HCT116 (cell line): ENCODE measurements at regions not wholly inside any gene's neighbourhood (a gene's known extent, or its start where the extent isn't known, plus 50 kb on each side); places are given as distances from the start of the nearest gene placed in this dataset.

ENCODE experiments used
- ATAC-seq: fragments of 200-7000 bp; cut with Tn5 transposase; 2 replicates; pipeline ENCODE4 v1.9.1; 2020; ENCODE audit warnings: mild to moderate bottlenecking, moderate library complexity
- BruUV-seq: library from RNA; stranded (reverse); fragments of 400-500 nt; replicated peaks from 2 replicates; lab custom pipeline; 2021; lab: Mats Ljungman, UMichigan
- CTCF ChIA-PET: fragments of 300-600 bp; sonication (Branson Sonifier 250); formaldehyde crosslinking; loops from one replicate; lab custom pipeline; 2021; ENCODE audit warnings: antibody characterized with exemption; lab: Charles Lee
- POLR2A ChIA-PET: fragments of 300-600, 350-600 bp; sonication (Branson Sonifier 250); formaldehyde crosslinking; loops from one replicate; lab custom pipeline; 2021; ENCODE audit warnings: antibody characterized with exemption; lab: Charles Lee
- RAD21 ChIA-PET, 2 experiments: fragments of 300-600 bp; sonication (Branson Sonifier 250); formaldehyde crosslinking; loops; one replicate each; lab custom pipeline; 2023; ENCODE audit warnings: low total read pairs in 2 of 2; ENCODE audit not compliant: uncharacterized antibody in 2 of 2, unreplicated experiment in 2 of 2, low non-redundant PET in 1 of 2; lab: Charles Lee
- DNase-seq: peaks from one replicate; pipeline ENCODE4 v3.0.0-alpha.2; 2010; ENCODE audit warnings: low read depth, low spot score
- H2AFZ ChIP-seq: fragments of 200-600 bp; shearing (Covaris generic), sonication (generic); 2 replicates; pipeline ENCODE4 v1.6.1; 2017; ENCODE audit warnings: low read depth, mixed run types, mixed read lengths, antibody characterized with exemption, low read length; ENCODE audit not compliant: poor library complexity, severe bottlenecking
- H3K27ac ChIP-seq: 2 replicates; pipeline ENCODE4 v1.5.1; 2012; ENCODE audit warnings: low read depth, low read length
- H3K27me3 ChIP-seq: fragments of 200-600 bp; sonication (generic); 2 replicates; pipeline ENCODE4 v1.6.1; 2016; ENCODE audit warnings: mixed run types, low read length, mixed read lengths; ENCODE audit not compliant: insufficient read depth
- H3K36me3 ChIP-seq, 2 experiments: fragments of 200-500 bp in 1 of 2; fragments of 200-600 bp in 1 of 2; sonication (Bioruptor generic) in 1 of 2; sonication (generic) in 1 of 2; 2 replicates each; pipeline versions ENCODE4 v1.5.1 to v1.6.1; 2014 to 2016; ENCODE audit warnings: low read length in 2 of 2, inconsistent platforms in 1 of 2, mixed read lengths in 1 of 2, mixed run types in 1 of 2; ENCODE audit not compliant: insufficient read depth in 2 of 2, control insufficient read depth in 1 of 2
- H3K4me1 ChIP-seq, 2 experiments: fragments of 200-600 bp in 1 of 2; sonication (generic) in 1 of 2; 2 replicates each; pipeline versions ENCODE4 v1.5.1 to v1.6.1; 2012 to 2017; ENCODE audit warnings: low read length in 2 of 2, inconsistent platforms in 1 of 2, mild to moderate bottlenecking in 1 of 2, mixed read lengths in 1 of 2, mixed run types in 1 of 2, moderate library complexity in 1 of 2; ENCODE audit not compliant: insufficient read depth in 2 of 2, control insufficient read depth in 1 of 2
- H3K4me2 ChIP-seq: fragments of 200-600 bp; sonication (generic); 2 replicates; pipeline ENCODE4 v1.6.1; 2017; ENCODE audit warnings: mixed run types, low read length, mixed read lengths
- H3K4me3 ChIP-seq, 2 experiments: fragments of 200-600 bp in 1 of 2; sonication (generic) in 1 of 2; replicated peaks in 1 of 2; 2 replicates each; pipeline ENCODE4 v1.5.1; 2011 to 2016; ENCODE audit warnings: low read length in 2 of 2, control low read depth in 1 of 2, low read depth in 1 of 2, mild to moderate bottlenecking in 1 of 2, mixed read lengths in 1 of 2, mixed run types in 1 of 2
- H3K79me2 ChIP-seq: fragments of 200-600 bp; sonication (generic); 2 replicates; pipeline ENCODE4 v1.6.1; 2017; ENCODE audit warnings: mild to moderate bottlenecking, mixed run types, low read length, moderate library complexity, mixed read lengths; ENCODE audit not compliant: insufficient read depth
- H3K9ac ChIP-seq: fragments of 200-600 bp; sonication (generic); 2 replicates; pipeline ENCODE4 v1.6.1; 2016; ENCODE audit warnings: low read length, mixed read lengths
- H3K9me2 ChIP-seq: fragments of 200-600 bp; sonication (generic), shearing (Covaris generic); 2 replicates; pipeline ENCODE4 v1.6.1; 2017; ENCODE audit warnings: mixed run types, mild to moderate bottlenecking, moderate library complexity; ENCODE audit not compliant: insufficient read depth
- H3K9me3 ChIP-seq, 2 experiments: fragments of 200-500 bp in 1 of 2; fragments of 200-600 bp in 1 of 2; sonication (Bioruptor generic) in 1 of 2; sonication (generic) in 1 of 2; 2 replicates each; pipeline ENCODE4 v1.6.1; 2014 to 2017; ENCODE audit warnings: low read length in 2 of 2, mixed read lengths in 2 of 2, inconsistent platforms in 1 of 2, low read depth in 1 of 2, mild to moderate bottlenecking in 1 of 2, mixed run types in 1 of 2, moderate library complexity in 1 of 2; ENCODE audit not compliant: control insufficient read depth in 1 of 2, insufficient read depth in 1 of 2
- H4K20me1 ChIP-seq: fragments of 200-600 bp; sonication (generic), shearing (Covaris generic); 2 replicates; pipeline ENCODE4 v1.6.1; 2017; ENCODE audit warnings: mixed run types, mild to moderate bottlenecking, moderate library complexity; ENCODE audit not compliant: insufficient read depth
- CTCF ChIP-seq, 3 experiments: fragments of 200-600 bp in 1 of 3; sonication (generic) in 1 of 3; IDR thresholded peaks in 2 of 3; conservative IDR thresholded peaks in 1 of 3; 2 replicates each; pipeline ENCODE4 v1.5.1; 2012 to 2017; ENCODE audit warnings: low read depth in 2 of 3, low read length in 2 of 3, antibody characterized with exemption in 1 of 3, borderline replicate concordance in 1 of 3, control low read depth in 1 of 3, mild to moderate bottlenecking in 1 of 3, mixed read lengths in 1 of 3, mixed run types in 1 of 3, moderate library complexity in 1 of 3; ENCODE audit not compliant: insufficient read depth in 1 of 3
- EGR1 ChIP-seq: IDR thresholded peaks from 2 replicates; pipeline ENCODE4 v1.6.1; 2012; ENCODE audit warnings: low read depth
- POLR2A ChIP-seq: IDR thresholded peaks from 2 replicates; pipeline ENCODE4 v1.7.0; 2011; ENCODE audit warnings: borderline replicate concordance; ENCODE audit not compliant: insufficient read depth, insufficient read length; ENCODE audit errors: extremely low read depth
- RAD21 ChIP-seq: IDR thresholded peaks from 2 replicates; pipeline ENCODE4 v1.6.1; 2012; ENCODE audit warnings: low read depth, mild to moderate bottlenecking
- SP1 ChIP-seq: IDR thresholded peaks from 2 replicates; pipeline ENCODE4 v1.6.1; 2012; ENCODE audit warnings: low read depth
- SRF ChIP-seq: IDR thresholded peaks from 2 replicates; pipeline ENCODE4 v1.6.1; 2012; ENCODE audit warnings: low read depth
- YY1 ChIP-seq: IDR thresholded peaks from 2 replicates; pipeline ENCODE4 v1.6.1; 2011; ENCODE audit warnings: low read length, low read depth, moderate library complexity, mild to moderate bottlenecking; ENCODE audit not compliant: insufficient replicate concordance; ENCODE audit errors: extremely low read depth
- intact Hi-C: fragments of 100-400 bp; cut with micrococcal nuclease; formaldehyde crosslinking; loops from 2 replicates; pipeline ENCODE4 v1.10.0; 2022

GRCh38 chr12:74415633-74416032, 122.0 kb upstream of the ATXN7L3B start:
- Histone ChIP-seq H3K9me3 (no peaks in the 10 kb centered on the region), H3K4me1 (peaks cover 0 to 3% of the 10 kb centered on the region in 2 experiments; a peak in 1 of 4 replicates), H3K79me2 (no peaks in the 10 kb centered on the region), H3K9ac (no peak overlapping the region), H3K36me3 (no peaks in the 10 kb centered on the region), H4K20me1 (no peaks in the 10 kb centered on the region), H3K27me3 (no peaks in the 10 kb centered on the region), H3K27ac (no peak overlapping the region), H2AFZ (peak overlapping the region; percentile 24), H3K9me2 (no peaks in the 10 kb centered on the region), H3K4me2 (no peak overlapping the region), H3K4me3 (no peak overlapping the region)
- intact Hi-C loops, result loop anchor here (1.0 to 10.0 kb wide), 4 partner anchors 229 to 480 kb away; no protein-coding TSS in a partner anchor
- TF ChIP-seq RAD21, result peak; percentile 72
- peak; percentile 60 to 67 (median 63); a peak in 5 of 6 replicates for TF ChIP-seq CTCF (IDR thresholded peaks at IDR 0.05 in 2 of 3, conservative IDR thresholded peaks at IDR 0.05 in 1 of 3; ENCODE audit: borderline replicate concordance in 1 of 3, insufficient read depth in 1 of 3, low read depth in 2 of 3, low read length in 2 of 3)
- no peak for TF ChIP-seq POLR2A
- ATAC-seq (peak; percentile 69), DNase-seq (peak; percentile 49)
- ChIA-PET POLR2A (interaction anchor here (0.9 kb wide), 1 partner anchor 10 kb away, joined by 3 read pairs; no protein-coding TSS in a partner anchor), RAD21 (interaction anchor here in 1 of 2 experiments (1.0 kb wide), 1 partner anchor 394 kb away, joined by 5 read pairs; no protein-coding TSS in a partner anchor), CTCF (interaction anchor here (0.6 to 3.6 kb wide), 14 partner anchors 10 to 509 kb away, joined by 3 to 32 read pairs (median 4); no protein-coding TSS in a partner anchor)
- no TSS peak for BruUV-seq

- TF ChIP-seq SRF (no peak), SP1 (no peak), YY1 (no peak), EGR1 (no peak)
- intact Hi-C loops, result loop anchor here (10.0 kb wide), 1 partner anchor 226 kb away; no protein-coding TSS in a partner anchor
- no peaks in the 10 kb centered on the region for H4K20me1 ChIP-seq
- no peaks in the 10 kb centered on the region for H3K27me3 ChIP-seq
- H3K4me2 ChIP-seq, result no peak overlapping the region
- H3K79me2 ChIP-seq, result no peaks in the 10 kb centered on the region
- BruUV-seq, result no TSS peak
- H3K36me3 ChIP-seq, result no peaks in the 10 kb centered on the region
- ChIA-PET POLR2A (no interaction called here), CTCF (no interaction called here), RAD21 (no interaction called here)
- DNase-seq, result no peak
- no peaks in the 10 kb centered on the region for H3K4me1 ChIP-seq
- no peak overlapping the region for H3K27ac ChIP-seq
- ATAC-seq, result no peak
- H2AFZ ChIP-seq, result no peak overlapping the region
- H3K9me2 ChIP-seq, result no peaks in the 10 kb centered on the region
- no peak overlapping the region for H3K9ac ChIP-seq
- H3K4me3 ChIP-seq, result no peak overlapping the region
- H3K9me3 ChIP-seq, result no peaks in the 10 kb centered on the region
Observed at GRCh38 chr12:74418573-74418972, 119.1 kb upstream of the ATXN7L3B start.
